NCI-H1436 treated with DMSO at 0.1 percent for 48 hours (cell line): ENCODE measurements at regions not wholly inside any gene's neighbourhood (a gene's known extent, or its start where the extent isn't known, plus 50 kb on each side); places are given as distances from the start of the nearest gene placed in this dataset.
"Not testable (repeated sequence)": the region's sequence is repeated elsewhere in the genome, so short reads cannot be mapped to it uniquely, and the experiment has no call there.

Experiments
- DNase-seq: peaks from one replicate; lab custom pipeline; 2025; lab: John Stamatoyannopoulos, UW

DNA sequence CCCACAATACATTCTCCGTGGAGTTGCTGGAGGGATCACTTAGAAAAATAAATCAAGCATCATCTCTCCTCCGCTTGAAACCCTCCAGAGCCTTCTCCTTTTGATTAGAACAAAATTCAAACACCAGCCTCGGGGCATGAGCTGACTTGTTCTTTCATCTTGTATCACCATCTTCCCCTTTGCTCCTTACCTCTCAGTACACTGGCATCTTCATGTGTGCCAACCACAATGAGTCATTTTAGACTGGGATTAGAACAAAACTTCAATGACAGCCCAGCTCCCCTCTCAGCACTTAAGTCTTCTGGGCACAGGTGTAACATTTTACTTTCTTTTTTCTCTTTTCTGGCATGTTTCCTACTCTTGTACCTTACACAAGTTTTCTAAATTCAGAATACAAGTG is 1159.2 kb upstream of the TMEM132C start:
- DNase-seq, result no peak

DNA sequence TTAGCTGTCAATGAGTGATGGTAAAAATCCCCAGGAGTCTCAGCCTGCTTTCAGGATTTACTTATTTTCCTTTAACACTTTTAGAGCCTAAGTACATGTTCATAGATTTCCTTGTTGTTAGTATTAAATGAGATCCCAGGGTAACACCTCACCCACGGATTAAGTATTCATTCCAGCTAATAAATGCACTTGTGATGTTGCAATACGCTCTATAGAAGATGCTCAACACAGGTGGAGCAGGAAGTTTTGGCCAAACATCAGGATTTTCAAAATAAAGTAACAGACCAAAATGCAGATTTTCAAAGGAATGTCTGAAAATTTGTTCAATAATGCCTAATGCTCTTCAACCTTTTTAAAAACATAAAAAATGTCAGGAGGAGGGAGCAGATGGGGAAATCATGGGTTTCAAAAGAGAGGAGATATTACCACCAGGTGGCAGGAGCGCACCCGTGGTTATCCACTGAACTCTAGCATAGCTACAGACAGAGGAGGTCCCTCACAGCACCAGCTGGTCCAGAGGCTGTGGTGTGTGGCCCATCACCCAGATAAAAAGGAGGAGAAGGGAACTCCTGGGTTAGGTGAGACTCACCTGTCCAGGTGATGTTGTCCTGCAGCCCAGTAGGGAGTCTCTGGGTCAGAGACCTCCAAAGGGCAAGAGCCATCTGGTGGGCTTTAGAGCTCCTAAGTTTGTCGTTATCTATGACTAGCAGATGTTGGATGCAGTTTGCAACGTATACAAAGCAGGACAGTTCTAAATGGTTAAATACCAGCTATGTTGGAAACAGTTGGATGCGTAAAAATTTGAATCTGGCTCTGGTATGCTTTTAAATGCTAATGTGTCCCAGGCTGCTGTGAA is 1158.4 kb upstream of the TMEM132C start:
- DNase-seq, result no peak

DNA sequence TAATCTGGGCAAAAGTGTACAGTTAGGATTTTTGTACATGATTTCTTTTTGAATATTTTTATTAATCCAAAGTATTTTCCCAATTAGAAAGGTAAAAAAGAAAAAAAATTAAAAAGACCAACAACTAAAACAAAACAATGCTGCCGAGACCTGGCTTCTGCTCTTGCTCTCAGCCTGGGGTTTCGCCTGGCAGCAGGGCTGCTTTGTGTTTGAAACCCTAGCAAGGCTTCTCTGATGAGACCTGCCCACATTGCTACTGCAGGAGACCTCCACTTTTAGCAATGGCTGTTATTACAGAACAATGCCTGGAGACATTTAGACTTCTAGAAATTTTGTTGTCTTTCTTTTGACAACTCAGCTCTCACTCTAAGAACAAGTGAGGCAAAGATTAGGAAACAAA is 1153.0 kb upstream of the TMEM132C start:
- no peak for DNase-seq

DNA sequence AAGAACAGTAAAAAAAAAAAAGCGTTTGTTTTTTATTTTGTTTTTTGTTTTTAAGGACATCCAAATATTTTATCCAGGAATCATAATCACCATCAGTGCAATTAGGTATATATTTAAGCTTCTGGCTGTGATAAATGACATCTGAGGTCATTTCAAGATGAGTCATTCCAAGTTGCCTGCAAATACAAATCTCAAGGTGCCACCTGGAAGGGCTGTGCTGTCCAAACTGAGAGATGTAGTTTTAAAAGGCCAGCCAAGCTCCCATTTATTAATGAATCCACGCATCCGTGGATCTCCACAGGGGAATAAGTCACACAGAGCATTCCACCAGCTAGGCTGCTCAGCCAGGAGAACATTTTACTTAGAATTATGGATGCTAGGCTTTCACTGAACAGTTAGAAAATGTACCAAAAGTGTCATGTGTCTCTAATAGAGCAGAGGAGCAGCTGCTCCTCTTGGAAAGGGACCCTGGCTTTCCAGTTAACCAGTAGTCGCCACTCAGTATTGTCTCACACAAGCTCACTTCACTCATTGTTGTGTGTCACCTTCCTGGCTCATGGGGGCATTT is 1151.4 kb upstream of the TMEM132C start:
- no peak for DNase-seq

DNA sequence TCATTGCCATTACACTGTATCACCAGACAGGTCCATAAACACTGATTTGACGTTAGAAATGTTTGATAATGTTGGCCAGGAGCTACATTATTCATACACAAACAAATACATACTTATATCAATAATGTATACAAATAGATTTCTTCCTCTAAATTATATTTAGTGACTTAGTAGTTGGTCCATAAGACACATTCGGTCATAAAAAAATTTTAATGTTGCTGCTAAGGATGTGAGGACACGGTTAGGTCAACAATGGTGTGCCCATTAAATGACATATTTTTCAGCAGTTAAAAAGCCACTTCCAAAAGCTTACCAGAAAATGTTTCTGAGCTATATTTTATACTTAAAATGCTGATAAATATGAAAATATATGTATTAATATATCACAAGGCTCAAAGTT is 1148.7 kb upstream of the TMEM132C start:
- no peak for DNase-seq

DNA sequence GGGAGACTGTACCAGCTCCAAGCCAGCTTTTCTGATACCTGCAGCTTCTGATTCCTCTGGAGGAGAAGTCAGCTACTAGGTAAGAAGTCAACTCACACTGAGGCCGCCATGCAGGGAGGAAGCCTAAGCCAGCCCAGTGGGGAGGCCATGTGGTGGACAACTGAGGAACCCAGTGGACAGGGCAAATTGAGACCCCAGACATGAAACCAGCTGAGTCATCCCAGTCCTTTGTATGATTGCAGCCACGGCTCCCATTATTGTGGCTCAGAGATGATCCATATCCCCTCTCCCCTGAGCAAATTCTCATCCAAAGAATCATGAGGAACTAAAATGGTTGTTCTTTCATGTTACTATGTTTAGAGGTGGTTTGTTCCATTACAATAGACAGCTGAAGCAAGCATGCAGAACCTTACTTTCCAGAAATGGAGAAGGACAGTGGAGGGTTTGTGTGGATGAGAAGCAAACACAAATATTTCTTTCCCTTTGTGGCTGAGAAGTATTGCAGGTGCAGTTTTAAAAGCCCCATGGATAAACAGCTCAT is 1147.3 kb upstream of the TMEM132C start:
- DNase-seq, result no peak

DNA sequence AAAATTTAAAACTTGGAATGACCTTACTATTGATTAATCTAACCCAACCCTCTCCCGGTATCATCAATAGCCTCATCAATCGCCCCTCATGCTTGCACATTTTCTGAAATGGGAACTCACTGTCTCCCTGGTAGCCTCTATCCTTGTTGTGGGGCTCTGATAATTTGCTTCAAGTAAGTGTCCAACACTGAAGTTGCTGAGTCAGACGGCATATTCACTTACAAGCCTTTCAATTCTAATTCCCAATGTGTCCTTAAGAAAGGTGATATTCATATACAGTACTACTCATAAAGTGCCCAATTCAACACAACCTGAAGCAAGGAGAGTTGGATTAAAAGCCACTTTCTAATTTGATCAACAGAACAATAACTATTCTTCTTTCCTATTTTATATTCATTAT is 1146.1 kb upstream of the TMEM132C start:
- no peak for DNase-seq

DNA sequence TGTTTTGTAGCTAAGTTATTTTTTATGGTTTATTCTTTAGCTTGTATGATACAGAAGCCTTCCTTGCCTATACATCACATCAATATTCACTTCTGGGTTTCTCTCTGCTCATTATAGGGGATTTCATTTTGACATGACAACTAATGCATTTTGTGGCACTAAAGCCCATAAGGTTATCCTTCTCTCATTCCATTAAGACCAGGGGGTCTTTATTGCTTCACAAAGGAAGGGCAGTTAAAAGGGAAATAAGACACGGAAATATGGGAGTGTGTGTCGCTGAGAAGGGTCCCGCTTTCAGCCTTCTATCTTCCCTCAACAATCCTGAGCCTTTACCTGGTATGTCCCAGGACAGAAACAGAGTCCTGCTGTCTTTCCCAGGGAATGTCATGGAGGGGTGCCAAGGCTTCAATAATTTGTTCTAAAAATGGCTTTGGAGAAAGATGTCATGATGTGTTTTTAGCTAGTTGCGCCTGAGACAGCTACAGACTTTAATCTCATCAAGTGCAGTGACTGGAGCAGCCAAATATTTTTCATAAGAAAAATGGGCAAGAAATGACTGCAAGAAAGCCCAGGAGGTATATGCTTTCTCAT is 1145.4 kb upstream of the TMEM132C start:
- no peak for DNase-seq

DNA sequence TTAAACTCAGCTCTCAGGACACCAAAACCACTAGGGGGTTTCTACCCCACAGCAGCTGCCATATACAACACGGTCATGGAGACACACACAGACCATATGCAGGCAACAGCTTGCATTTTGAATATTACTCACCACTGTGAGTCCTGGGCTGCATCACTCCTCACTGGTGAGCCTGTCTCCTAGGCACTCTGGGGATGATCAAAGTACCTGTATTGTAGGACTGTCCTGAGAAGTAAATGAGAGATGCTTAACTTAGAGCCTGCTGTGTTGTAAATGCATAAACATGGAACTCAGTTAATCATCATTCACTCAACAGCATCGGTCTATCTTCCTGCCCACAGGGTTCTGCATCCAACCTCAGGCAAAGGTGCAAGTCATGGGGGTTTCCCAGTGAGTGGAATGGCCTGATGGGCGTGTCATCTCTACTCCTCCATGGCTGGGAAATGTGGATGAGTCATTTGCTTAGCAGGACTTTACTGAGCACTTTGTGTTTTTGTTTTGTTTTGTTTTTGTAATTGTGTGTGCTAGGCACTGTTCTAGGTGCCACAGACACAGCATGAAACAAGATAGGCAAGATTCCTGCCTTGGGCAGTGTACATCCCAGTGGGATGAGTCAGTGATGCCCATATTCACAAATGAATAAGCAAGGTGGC is 1141.2 kb upstream of the TMEM132C start:
- DNase-seq, result no peak

DNA sequence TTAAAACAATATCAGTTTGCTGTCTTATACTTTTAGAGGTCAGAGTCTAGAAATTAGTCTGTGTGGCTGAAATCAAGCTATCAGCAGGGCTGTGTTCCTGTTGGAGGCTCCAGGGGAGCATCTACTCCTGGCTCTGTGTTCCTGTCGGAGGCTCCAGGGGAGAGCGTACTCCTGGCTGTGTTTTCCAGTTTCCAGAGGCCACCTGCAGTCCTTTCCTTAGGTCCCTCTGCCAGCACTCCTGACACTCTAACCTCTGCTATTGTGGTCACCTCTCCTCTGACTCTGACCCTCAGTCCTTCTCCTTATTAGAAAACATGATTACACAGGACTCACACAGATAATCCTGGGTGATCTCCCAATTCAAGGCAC is 1140.7 kb upstream of the TMEM132C start:
- DNase-seq, result no peak

DNA sequence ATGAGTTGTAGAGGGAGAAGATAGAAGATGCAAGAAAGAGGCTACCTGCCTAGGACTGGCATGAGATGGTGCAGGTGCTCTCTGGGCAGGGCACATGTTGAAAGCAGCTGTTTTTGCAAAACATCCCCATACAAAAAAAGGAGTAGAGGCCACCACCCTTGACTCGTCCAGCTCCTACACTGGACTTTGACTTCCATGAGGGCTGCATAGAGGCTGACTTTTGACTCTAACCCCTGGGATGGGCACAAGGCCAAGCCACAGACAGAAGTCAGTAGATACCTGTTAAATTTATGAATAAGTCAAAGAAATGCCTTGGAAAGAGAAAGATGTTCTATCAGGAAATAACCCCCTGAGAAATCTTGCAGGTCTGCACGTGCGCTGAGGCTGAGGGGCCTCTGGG is 1139.1 kb upstream of the TMEM132C start:
- no peak for DNase-seq

DNA sequence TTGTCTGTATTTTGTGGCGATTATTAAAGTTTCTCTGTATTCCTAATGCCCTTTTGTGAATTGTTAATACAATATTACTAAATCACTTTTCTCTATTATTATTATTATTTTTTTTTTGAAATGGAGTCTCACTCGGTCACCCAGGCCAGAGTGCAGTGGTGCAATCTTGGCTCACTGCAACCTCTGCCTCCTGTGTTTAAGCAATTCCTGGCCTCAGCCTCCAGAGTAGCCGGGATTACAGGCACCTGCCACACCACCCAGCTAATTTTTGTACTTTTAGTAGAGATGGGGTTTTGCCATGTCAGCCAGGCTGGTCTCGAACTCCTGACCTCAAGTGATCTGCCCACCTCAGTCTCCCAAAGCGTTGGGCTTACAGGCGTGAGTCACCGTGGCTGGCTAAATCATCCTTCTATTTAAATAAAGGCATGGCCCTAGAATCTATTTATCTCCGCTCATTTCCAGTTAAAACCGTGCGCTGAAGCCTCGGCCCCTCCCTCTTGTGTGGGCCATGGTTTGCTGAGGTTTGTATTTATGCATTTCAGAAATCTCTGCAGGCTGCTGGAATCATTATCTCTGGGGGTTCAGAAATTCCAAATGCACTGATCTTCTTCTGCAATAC is 1136.4 kb upstream of the TMEM132C start:
- DNase-seq, result no peak

DNA sequence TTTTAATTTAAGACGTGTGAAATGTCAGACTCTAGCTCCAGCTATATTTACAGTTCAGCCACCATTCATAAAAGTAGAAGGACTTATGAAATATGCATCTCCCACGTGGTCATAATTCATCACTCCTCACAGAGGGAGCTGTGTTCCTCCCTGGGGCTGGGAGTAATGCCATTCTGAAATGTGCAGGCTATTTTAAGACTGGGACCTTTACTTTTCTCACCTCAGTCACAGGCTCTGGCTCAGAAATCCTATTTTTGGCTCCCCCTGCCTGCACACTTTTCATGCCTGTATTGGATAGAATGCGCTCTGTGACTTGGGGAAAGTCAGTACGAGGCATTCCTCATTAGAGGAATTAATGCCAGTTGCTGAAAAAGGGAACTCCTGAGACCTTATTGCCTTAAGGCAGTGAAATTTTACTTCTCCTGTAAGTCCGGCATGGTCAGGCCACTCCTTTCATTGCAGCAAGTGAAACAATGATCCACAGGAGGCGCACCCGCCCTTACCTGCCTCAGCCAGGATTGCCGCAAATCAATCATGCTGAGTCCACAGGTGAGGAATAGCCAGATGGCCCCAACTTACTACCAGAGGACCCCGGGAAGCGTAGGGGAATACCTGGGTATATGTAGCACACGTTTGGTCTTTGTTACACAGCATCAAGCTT is 1133.2 kb upstream of the TMEM132C start:
- no peak for DNase-seq

DNA sequence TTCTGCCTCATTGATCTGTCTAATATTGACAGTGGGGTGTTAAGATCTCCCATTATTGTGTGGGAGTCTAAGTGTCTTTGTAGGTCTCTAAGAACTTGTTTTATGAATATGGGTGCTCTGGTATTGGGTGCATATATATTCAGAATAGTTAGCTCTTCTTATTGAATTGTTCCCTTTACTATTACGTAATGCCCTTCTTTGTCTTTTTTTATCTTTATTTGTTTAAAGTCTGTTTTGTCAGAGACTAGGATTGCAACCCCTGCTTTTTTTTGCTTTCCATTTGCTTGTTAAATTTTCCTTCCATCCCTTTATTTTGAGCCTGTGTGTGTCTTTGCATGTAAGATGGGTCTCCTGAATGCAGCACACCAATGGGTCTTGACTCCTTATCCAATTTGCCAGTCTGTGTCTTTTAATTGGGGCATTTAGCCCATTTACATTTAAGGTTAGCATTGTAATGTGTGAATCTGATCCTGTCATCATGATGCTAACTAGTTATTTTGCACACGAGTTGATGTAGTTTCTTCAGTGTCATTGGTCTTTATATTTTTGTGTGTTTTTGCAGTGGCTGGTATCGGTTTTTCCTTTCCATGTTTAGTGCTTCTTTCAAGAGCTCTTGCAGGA is 1126.0 kb upstream of the TMEM132C start:
- DNase-seq, result not testable (repeated sequence)

DNA sequence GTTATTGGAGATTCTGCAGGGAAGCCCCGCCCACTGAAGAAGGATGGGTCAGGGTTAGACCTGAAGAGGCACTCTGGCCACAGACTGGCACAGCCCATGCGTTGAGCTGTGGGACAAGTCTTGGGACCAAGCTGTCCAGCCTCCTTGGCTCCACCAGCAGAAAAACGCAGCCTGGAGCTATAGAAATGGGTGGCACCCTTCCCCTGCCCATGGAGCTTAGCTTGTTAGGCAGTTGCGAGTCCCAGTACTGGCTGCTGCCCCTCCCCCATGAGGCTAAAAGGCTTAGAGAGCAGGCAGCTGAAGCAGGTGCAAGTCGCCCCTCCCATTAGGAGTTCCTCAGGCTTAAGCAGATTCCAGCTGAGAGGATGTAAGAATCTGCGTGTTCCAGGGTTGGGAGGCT is 1124.0 kb upstream of the TMEM132C start:
- DNase-seq, result no peak

DNA sequence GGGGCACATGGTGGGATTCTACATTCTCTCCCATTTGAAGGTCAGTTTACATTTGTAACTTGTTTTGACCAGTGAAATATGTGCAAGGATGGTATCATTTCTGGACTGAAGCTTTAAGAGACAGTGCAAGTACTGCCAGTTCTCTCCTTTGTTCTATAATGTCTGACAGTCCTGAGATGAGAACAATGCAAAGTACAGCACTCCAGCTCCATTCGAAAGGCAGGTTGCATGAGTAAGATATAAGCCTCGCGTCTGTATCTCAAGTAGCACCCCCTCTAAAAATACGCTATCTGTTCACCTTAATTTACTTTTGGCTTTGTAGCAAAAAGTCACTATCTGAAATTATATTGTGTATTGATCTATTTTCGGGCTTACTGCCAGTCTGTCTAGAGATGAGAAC is 1122.2 kb upstream of the TMEM132C start:
- DNase-seq, result no peak

DNA sequence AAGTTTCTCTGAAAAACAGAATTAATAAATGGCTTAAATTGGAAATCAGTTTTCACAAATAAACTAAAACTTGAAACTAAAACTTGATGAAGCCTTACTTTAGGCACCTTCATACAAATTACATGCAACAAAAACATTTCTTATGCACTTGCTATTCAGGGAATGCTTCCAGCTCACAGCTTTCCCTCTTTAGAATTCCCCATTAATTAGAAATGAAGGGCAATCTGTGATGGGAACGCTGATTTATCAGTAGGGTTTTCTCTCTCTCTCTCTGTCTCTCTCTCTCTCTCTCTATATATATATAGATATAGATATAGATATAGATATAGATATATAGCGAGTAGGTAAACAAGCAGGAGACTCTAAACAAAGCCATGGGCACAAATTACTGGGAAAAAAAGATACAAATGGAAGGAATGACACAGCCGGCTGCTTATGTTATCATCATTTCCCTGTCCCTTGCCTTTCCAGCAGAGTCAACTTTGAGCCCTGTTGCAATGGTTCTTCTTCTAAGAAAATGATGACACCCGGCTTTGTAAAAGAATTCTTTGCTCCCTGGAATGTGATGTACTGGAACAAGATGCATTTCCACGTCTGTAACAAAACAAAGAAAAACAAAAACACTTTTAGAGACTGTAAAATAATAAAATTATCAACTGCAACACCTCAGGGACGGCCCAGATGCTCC is 1121.6 kb upstream of the TMEM132C start:
- DNase-seq, result no peak

DNA sequence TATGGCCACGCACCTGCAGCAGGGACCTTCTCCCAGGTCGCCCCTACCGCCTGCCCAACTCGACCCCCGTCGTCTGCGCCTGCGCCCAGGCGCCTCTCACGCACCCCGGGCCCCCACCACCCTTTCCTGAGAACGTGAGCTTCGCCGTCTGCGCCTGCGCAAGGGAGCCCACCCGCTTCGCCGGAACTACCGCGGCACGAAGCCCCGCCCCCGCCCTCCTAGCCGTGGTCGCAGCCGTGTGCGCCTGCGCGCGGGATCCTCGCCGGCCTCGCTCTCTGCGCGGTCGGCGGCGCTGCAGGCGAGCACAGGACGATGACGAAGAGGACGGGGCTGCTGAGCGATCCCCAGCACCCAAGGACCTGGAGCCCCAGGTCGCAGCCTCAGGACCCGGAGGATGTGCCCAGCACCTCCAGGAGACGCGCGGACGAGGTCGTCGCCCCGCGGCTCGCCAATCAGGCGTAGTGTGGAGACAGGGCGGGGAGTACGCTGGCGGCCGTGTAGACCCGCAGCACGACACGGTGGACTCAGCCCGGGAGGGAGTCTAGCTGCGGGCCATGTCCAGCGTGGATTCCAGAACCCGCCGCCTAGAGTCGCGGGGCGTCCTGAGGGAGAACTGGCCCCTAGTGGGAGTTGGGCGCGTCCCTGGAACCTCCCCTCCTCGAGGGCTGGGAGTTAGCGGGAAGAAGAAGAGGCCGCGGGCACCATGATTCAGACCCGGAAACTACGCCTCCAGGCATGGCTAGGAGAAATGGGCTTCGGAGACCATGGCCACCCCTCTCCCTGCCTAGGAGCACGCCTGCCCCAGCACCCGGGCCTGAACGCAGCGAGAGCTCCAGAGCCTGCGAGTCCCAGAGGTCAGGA is 1120.8 kb upstream of the TMEM132C start:
- DNase-seq, result no peak

DNA sequence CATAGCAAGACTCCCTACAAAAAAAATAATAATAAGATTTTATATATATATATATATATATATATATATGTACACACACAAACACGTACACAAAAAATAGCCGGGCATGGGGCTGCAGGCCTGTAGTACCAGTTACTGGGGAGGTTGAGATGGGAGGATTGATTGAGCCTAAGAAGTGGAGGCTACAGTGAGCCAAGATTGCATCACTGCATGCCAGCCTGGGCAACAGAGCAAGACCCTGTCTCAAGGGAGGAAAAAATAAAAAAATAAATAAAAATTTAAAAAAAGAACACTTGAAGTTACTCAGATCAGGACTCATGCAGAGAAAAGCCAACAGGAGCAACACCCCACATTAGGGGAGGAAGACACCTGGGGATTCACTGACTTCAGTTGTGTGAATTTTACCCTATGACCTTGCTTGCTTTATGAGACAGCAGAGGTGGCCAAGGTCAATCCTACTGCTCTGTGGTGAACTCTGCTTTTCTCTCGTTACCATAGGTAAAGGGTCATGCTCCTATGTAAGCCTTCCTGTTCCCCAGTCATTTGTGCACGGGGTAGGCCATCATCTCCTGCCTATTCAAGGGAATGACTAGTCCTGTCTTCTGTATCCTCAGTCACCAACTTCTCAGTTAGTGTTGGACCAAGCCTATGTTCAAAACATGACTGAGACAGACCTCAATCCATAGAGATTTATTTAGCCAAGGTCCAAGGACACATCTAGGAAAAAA is 1119.8 kb upstream of the TMEM132C start:
- no peak for DNase-seq
